ENCODE measurements at regions not wholly inside any gene's neighbourhood (a gene's known extent, or its start where the extent isn't known, plus 50 kb on each side); places are given as distances from the start of the nearest gene placed in this dataset.

DNA sequence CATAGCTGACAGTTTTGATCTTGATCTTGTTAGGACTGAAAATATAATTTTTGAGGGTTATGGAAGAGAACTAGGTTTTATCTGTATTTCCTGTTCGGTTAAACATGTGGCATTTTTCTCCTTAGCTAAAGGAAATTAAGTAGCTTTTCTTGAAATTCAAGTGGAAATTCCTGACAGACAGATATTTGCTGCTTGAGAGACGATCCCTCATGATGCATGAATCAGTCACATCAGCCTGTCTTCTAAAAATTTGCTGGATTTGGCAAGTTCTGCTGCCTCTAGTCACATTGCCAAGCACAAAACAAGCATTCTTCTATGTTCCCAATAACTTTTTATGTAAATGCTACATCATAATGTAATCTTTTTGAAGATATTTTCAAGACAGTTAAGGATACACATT, 201.8 kb upstream of the ATP5MC3 start:
- Histone ChIP-seq H3K4me1 (no peaks in the 10 kb centered on the region), H3K9me3 (peaks cover 11 to 19% of the 10 kb centered on the region in 2 donors), H3K36me3 (no peaks in the 10 kb centered on the region), H3K27ac (no peak overlapping the region), H3K4me3 (no peak overlapping the region), H3K27me3 (no peaks in the 10 kb centered on the region)
- TF ChIP-seq, protein P1, sequence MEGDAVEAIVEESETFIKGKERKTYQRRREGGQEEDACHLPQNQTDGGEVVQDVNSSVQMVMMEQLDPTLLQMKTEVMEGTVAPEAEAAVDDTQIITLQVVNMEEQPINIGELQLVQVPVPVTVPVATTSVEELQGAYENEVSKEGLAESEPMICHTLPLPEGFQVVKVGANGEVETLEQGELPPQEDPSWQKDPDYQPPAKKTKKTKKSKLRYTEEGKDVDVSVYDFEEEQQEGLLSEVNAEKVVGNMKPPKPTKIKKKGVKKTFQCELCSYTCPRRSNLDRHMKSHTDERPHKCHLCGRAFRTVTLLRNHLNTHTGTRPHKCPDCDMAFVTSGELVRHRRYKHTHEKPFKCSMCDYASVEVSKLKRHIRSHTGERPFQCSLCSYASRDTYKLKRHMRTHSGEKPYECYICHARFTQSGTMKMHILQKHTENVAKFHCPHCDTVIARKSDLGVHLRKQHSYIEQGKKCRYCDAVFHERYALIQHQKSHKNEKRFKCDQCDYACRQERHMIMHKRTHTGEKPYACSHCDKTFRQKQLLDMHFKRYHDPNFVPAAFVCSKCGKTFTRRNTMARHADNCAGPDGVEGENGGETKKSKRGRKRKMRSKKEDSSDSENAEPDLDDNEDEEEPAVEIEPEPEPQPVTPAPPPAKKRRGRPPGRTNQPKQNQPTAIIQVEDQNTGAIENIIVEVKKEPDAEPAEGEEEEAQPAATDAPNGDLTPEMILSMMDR (IDR thresholded peaks at IDR 0.05) = no peak
- TF ChIP-seq POLR2AphosphoS5 (IDR thresholded peaks at IDR 0.05) (no peak), POLR2A (IDR thresholded peaks at IDR 0.05) (no peak)
- no peak for DNase-seq (ENCODE audit: low spot score in 2 of 2)
- intact Hi-C loops (cut with DNase I; ENCODE audit: low total_unique reads) = no loop called here

GRCh38 chr2:175373729-175374128, 192.2 kb upstream of the ATP5MC3 start:
- Histone ChIP-seq H3K36me3 (no peaks in the 10 kb centered on the region), H3K27ac (no peak overlapping the region), H3K4me1 (no peaks in the 10 kb centered on the region), H3K27me3 (peaks cover 0 to 5% of the 10 kb centered on the region in 2 donors), H3K4me3 (no peak overlapping the region), H3K9me3 (no peaks in the 10 kb centered on the region)
- no peak for DNase-seq (ENCODE audit: low spot score in 2 of 2)
- TF ChIP-seq, protein P1 (IDR thresholded peaks at IDR 0.05) = no peak
- TF ChIP-seq POLR2AphosphoS5 (IDR thresholded peaks at IDR 0.05) (no peak), POLR2A (IDR thresholded peaks at IDR 0.05) (no peak)
- intact Hi-C loops (cut with DNase I; ENCODE audit: low total_unique reads) = no loop called here

DNA sequence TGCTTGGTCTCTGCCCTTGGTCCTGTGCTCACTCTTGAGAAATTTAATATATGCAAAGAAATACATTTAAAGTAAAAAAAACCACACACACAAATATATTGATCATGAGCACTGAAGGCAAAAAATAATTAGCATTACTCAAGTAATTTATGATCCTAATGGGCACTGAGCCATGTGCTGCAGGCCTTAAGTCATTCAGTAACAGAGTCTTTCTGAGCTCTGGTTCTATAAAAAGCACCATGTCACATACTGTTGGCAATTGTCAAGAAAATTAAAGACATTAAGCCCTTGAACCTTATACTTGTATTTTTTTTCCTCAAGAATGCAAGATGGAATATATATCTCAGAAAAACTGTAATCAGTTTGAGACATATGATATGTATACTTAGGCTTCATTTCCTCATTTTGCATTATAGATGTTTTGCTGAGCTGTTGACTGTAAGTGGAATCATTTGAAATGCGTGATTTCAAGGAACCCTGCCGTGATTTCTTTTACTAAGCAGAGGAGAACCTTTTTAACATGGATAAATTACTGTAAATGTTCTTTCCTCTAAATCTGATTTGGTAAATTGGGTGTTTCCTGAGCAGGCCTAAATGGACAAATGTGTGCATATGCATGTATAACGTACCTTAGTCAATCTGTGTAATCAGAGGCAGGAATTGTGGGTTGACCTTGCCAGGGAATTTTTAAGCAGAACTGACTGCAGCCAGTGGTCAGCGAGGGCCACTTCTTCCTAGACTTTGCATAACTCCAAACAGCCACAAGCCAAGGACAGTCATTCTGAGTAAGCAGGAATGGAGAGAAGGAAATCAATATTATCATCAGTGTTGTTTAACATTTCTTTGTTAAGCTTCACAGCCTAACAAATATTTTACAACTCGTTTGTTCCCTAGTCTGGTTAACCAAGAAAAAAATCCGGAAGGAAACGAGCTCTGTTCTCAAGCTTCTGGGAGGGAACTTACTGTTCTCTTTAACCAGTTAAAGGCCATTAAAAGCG, 191.5 kb upstream of the ATP5MC3 start:
- TF ChIP-seq POLR2A (IDR thresholded peaks at IDR 0.05) (no peak), POLR2AphosphoS5 (IDR thresholded peaks at IDR 0.05) (no peak)
- TF ChIP-seq, protein P1 (IDR thresholded peaks at IDR 0.05) = no peak
- no peak overlapping the region for H3K4me3 ChIP-seq
- no peaks in the 10 kb centered on the region for H3K4me1 ChIP-seq
- DNase-seq (ENCODE audit: low spot score in 2 of 2) = no peak
- intact Hi-C loops (cut with DNase I; ENCODE audit: low total_unique reads) = no loop called here
- no peaks in the 10 kb centered on the region for H3K9me3 ChIP-seq
- peaks cover 0 to 11% of the 10 kb centered on the region in 2 donors for H3K27me3 ChIP-seq
- H3K27ac ChIP-seq = no peak overlapping the region
- H3K36me3 ChIP-seq = no peaks in the 10 kb centered on the region

- peaks cover 0 to 13% of the 10 kb centered on the region in 2 donors for H3K27me3 ChIP-seq
- no peaks in the 10 kb centered on the region for H3K9me3 ChIP-seq
- intact Hi-C loops (cut with DNase I; ENCODE audit: low total_unique reads) = no loop called here
- no peak for DNase-seq (ENCODE audit: low spot score in 2 of 2)
- H3K4me1 ChIP-seq = no peaks in the 10 kb centered on the region
- TF ChIP-seq, protein P1 (IDR thresholded peaks at IDR 0.05) = no peak
- TF ChIP-seq POLR2A (IDR thresholded peaks at IDR 0.05) (no peak), POLR2AphosphoS5 (IDR thresholded peaks at IDR 0.05) (no peak)
- no peaks in the 10 kb centered on the region for H3K36me3 ChIP-seq
- H3K4me3 ChIP-seq = no peak overlapping the region
- H3K27ac ChIP-seq = no peak overlapping the region
Observed at GRCh38 chr2:175371378-175371777, 189.9 kb upstream of the ATP5MC3 start.

- Histone ChIP-seq H3K4me3 (no peak overlapping the region), H3K27ac (no peak overlapping the region), H3K36me3 (no peaks in the 10 kb centered on the region), H3K27me3 (peaks cover 0 to 13% of the 10 kb centered on the region in 2 donors), H3K9me3 (no peaks in the 10 kb centered on the region), H3K4me1 (no peaks in the 10 kb centered on the region)
- TF ChIP-seq, protein P1 (IDR thresholded peaks at IDR 0.05) = peak in 2 of 3 donors; percentile 53 to 59
- TF ChIP-seq POLR2AphosphoS5 (IDR thresholded peaks at IDR 0.05) = no peak
- intact Hi-C loops (cut with DNase I; ENCODE audit: low total_unique reads) = no loop called here
- peak in 1 of 2 donors; percentile 18 for DNase-seq (ENCODE audit: low spot score in 2 of 2)
Observed at GRCh38 chr2:175366815-175367214, 185.3 kb upstream of the ATP5MC3 start.
